ENCODE measurements at regions not wholly inside any gene's neighbourhood (a gene's known extent, or its start where the extent isn't known, plus 50 kb on each side); places are given as distances from the start of the nearest gene placed in this dataset.

GRCh38 chr2:58667137-58667774 lies 426.1 kb upstream of the FANCL start:
- DNase-seq, result no peak
- no peaks in the 10 kb centered on the region for H3K4me1 Mint-ChIP-seq
- no peaks in the 10 kb centered on the region for H3K36me3 ChIP-seq (ENCODE audit: control insufficient read depth, insufficient read depth, low read length)

GRCh38 chr2:58666323-58666970 lies 425.3 kb upstream of the FANCL start:
- Histone ChIP-seq H3K36me3 (ENCODE audit: control insufficient read depth, insufficient read depth, low read length) (no peaks in the 10 kb centered on the region), H3K4me1 (ENCODE audit: control insufficient read depth, insufficient read depth, low read length, poor library complexity, severe bottlenecking) (no peaks in the 10 kb centered on the region), H3K27ac (ENCODE audit: insufficient read depth, low read length, poor library complexity, severe bottlenecking) (no peak overlapping the region), H3K27me3 (ENCODE audit: control insufficient read depth, insufficient read depth, low read length) (no peaks in the 10 kb centered on the region), H3K9me3 (ENCODE audit: control insufficient read depth in 2 of 2, low read length in 2 of 2) (no peaks in the 10 kb centered on the region), H3K4me3 (ENCODE audit: low read depth, low read length) (no peak overlapping the region)
- Mint-ChIP-seq H3K4me3 (no peak overlapping the region), H3K27me3 (no peaks in the 10 kb centered on the region), H3K36me3 (no peaks in the 10 kb centered on the region), H3K4me1 (no peaks in the 10 kb centered on the region), H3K27ac (no peak overlapping the region), H3K9me3 (peaks cover 0 to 2% (median 0%) of the 10 kb centered on the region in 7 donors)
- no peak for ATAC-seq (ENCODE audit: low read depth in 2 of 2)
- no peak for DNase-seq

More at GRCh38 chr2:58667137-58667774, 426.1 kb upstream of the FANCL start:
- no peak overlapping the region for H3K4me3 ChIP-seq (ENCODE audit: low read depth, low read length)
- no peak overlapping the region for H3K27ac Mint-ChIP-seq
- H3K27me3 Mint-ChIP-seq, result no peaks in the 10 kb centered on the region
- no peaks in the 10 kb centered on the region for H3K27me3 ChIP-seq (ENCODE audit: control insufficient read depth, insufficient read depth, low read length)
- H3K9me3 ChIP-seq (ENCODE audit: control insufficient read depth in 2 of 2, low read length in 2 of 2), result no peaks in the 10 kb centered on the region
- H3K4me1 ChIP-seq (ENCODE audit: control insufficient read depth, insufficient read depth, low read length, poor library complexity, severe bottlenecking), result no peaks in the 10 kb centered on the region
- no peaks in the 10 kb centered on the region for H3K36me3 Mint-ChIP-seq
- no peak overlapping the region for H3K4me3 Mint-ChIP-seq
- no peak overlapping the region for H3K27ac ChIP-seq (ENCODE audit: insufficient read depth, low read length, poor library complexity, severe bottlenecking)
- H3K9me3 Mint-ChIP-seq, result peaks cover 0 to 1% (median 0%) of the 10 kb centered on the region in 7 donors
- ATAC-seq (ENCODE audit: low read depth in 2 of 2), result no peak

- no peaks in the 10 kb centered on the region for H3K27me3 Mint-ChIP-seq
- H3K27ac Mint-ChIP-seq, result no peak overlapping the region
- DNase-seq (no peak), ATAC-seq (ENCODE audit: low read depth in 2 of 2) (no peak)
- Histone ChIP-seq H3K27ac (ENCODE audit: insufficient read depth, low read length, poor library complexity, severe bottlenecking) (no peak overlapping the region), H3K9me3 (ENCODE audit: control insufficient read depth in 2 of 2, low read length in 2 of 2) (no peaks in the 10 kb centered on the region), H3K4me3 (ENCODE audit: low read depth, low read length) (no peak overlapping the region), H3K4me1 (ENCODE audit: control insufficient read depth, insufficient read depth, low read length, poor library complexity, severe bottlenecking) (no peaks in the 10 kb centered on the region), H3K27me3 (ENCODE audit: control insufficient read depth, insufficient read depth, low read length) (no peaks in the 10 kb centered on the region), H3K36me3 (ENCODE audit: control insufficient read depth, insufficient read depth, low read length) (no peaks in the 10 kb centered on the region)
- H3K9me3 Mint-ChIP-seq, result peaks cover 0 to 2% (median 0%) of the 10 kb centered on the region in 7 donors
- H3K4me1 Mint-ChIP-seq, result no peaks in the 10 kb centered on the region
- H3K36me3 Mint-ChIP-seq, result no peaks in the 10 kb centered on the region
- no peak overlapping the region for H3K4me3 Mint-ChIP-seq
Observed at GRCh38 chr2:58665154-58665553, 424.0 kb upstream of the FANCL start.

- DNase-seq (no peak), ATAC-seq (ENCODE audit: low read depth in 2 of 2) (no peak)
- H3K4me1 ChIP-seq (ENCODE audit: control insufficient read depth, insufficient read depth, low read length, poor library complexity, severe bottlenecking), result no peaks in the 10 kb centered on the region
- no peak overlapping the region for H3K4me3 ChIP-seq (ENCODE audit: low read depth, low read length)
- H3K9me3 Mint-ChIP-seq, result peaks cover 0 to 2% (median 0%) of the 10 kb centered on the region in 7 donors
- H3K27ac ChIP-seq (ENCODE audit: insufficient read depth, low read length, poor library complexity, severe bottlenecking), result no peak overlapping the region
- H3K27ac Mint-ChIP-seq, result no peak overlapping the region
- H3K4me1 Mint-ChIP-seq, result no peaks in the 10 kb centered on the region
- no peaks in the 10 kb centered on the region for H3K9me3 ChIP-seq (ENCODE audit: control insufficient read depth in 2 of 2, low read length in 2 of 2)
- H3K27me3 ChIP-seq (ENCODE audit: control insufficient read depth, insufficient read depth, low read length), result no peaks in the 10 kb centered on the region
- H3K36me3 Mint-ChIP-seq, result no peaks in the 10 kb centered on the region
- H3K4me3 Mint-ChIP-seq, result no peak overlapping the region
- no peaks in the 10 kb centered on the region for H3K27me3 Mint-ChIP-seq
- no peaks in the 10 kb centered on the region for H3K36me3 ChIP-seq (ENCODE audit: control insufficient read depth, insufficient read depth, low read length)
Observed at GRCh38 chr2:58664523-58665151, 423.5 kb upstream of the FANCL start.

- H3K36me3 ChIP-seq (ENCODE audit: control insufficient read depth, insufficient read depth, low read length), result no peaks in the 10 kb centered on the region
- Mint-ChIP-seq H3K9me3 (peaks cover 0 to 2% (median 0%) of the 10 kb centered on the region in 7 donors), H3K36me3 (no peaks in the 10 kb centered on the region), H3K4me1 (no peaks in the 10 kb centered on the region), H3K27ac (no peak overlapping the region), H3K4me3 (no peak overlapping the region), H3K27me3 (no peaks in the 10 kb centered on the region)
- H3K27ac ChIP-seq (ENCODE audit: insufficient read depth, low read length, poor library complexity, severe bottlenecking), result no peak overlapping the region
- H3K4me3 ChIP-seq (ENCODE audit: low read depth, low read length), result no peak overlapping the region
- H3K9me3 ChIP-seq (ENCODE audit: control insufficient read depth in 2 of 2, low read length in 2 of 2), result no peaks in the 10 kb centered on the region
- H3K27me3 ChIP-seq (ENCODE audit: control insufficient read depth, insufficient read depth, low read length), result no peaks in the 10 kb centered on the region
- DNase-seq (no peak), ATAC-seq (ENCODE audit: low read depth in 2 of 2) (no peak)
- H3K4me1 ChIP-seq (ENCODE audit: control insufficient read depth, insufficient read depth, low read length, poor library complexity, severe bottlenecking), result no peaks in the 10 kb centered on the region
Observed at GRCh38 chr2:58660046-58660445, 418.9 kb upstream of the FANCL start.

GRCh38 chr2:58655152-58655551 lies 414.0 kb upstream of the FANCL start:
- Histone ChIP-seq H3K27me3 (ENCODE audit: control insufficient read depth, insufficient read depth, low read length) (no peaks in the 10 kb centered on the region), H3K9me3 (ENCODE audit: control insufficient read depth in 2 of 2, low read length in 2 of 2) (no peaks in the 10 kb centered on the region), H3K4me1 (ENCODE audit: control insufficient read depth, insufficient read depth, low read length, poor library complexity, severe bottlenecking) (no peaks in the 10 kb centered on the region), H3K4me3 (ENCODE audit: low read depth, low read length) (no peak overlapping the region), H3K27ac (ENCODE audit: insufficient read depth, low read length, poor library complexity, severe bottlenecking) (no peak overlapping the region), H3K36me3 (ENCODE audit: control insufficient read depth, insufficient read depth, low read length) (no peaks in the 10 kb centered on the region)
- DNase-seq (no peak), ATAC-seq (ENCODE audit: low read depth in 2 of 2) (no peak)
- peaks cover 5% of the 10 kb centered on the region for H3K27me3 Mint-ChIP-seq
- H3K4me3 Mint-ChIP-seq, result no peak overlapping the region
- H3K4me1 Mint-ChIP-seq, result no peaks in the 10 kb centered on the region
- peaks cover 0 to 4% (median 0%) of the 10 kb centered on the region in 7 donors for H3K9me3 Mint-ChIP-seq
- H3K36me3 Mint-ChIP-seq, result no peaks in the 10 kb centered on the region
- H3K27ac Mint-ChIP-seq, result no peak overlapping the region

- Mint-ChIP-seq H3K27me3 (peaks cover 9% of the 10 kb centered on the region), H3K4me1 (no peaks in the 10 kb centered on the region), H3K36me3 (no peaks in the 10 kb centered on the region), H3K27ac (no peak overlapping the region), H3K9me3 (peaks cover 0 to 5% (median 0%) of the 10 kb centered on the region in 7 donors), H3K4me3 (no peak overlapping the region)
- H3K27me3 ChIP-seq (ENCODE audit: control insufficient read depth, insufficient read depth, low read length), result no peaks in the 10 kb centered on the region
- DNase-seq (no peak), ATAC-seq (ENCODE audit: low read depth in 2 of 2) (no peak)
- H3K27ac ChIP-seq (ENCODE audit: insufficient read depth, low read length, poor library complexity, severe bottlenecking), result no peak overlapping the region
- no peaks in the 10 kb centered on the region for H3K4me1 ChIP-seq (ENCODE audit: control insufficient read depth, insufficient read depth, low read length, poor library complexity, severe bottlenecking)
- H3K36me3 ChIP-seq (ENCODE audit: control insufficient read depth, insufficient read depth, low read length), result no peaks in the 10 kb centered on the region
- no peaks in the 10 kb centered on the region for H3K9me3 ChIP-seq (ENCODE audit: control insufficient read depth in 2 of 2, low read length in 2 of 2)
- no peak overlapping the region for H3K4me3 ChIP-seq (ENCODE audit: low read depth, low read length)
Observed at GRCh38 chr2:58651930-58652329, 410.8 kb upstream of the FANCL start.

Measured in CD4-positive, CD25-positive, alpha-beta regulatory T cell (primary cell).